Esophagus squamous epithelium (tissue), 5 donors: ENCODE measurements at regions not wholly inside any gene's neighbourhood (a gene's known extent, or its start where the extent isn't known, plus 50 kb on each side); places are given as distances from the start of the nearest gene placed in this dataset.

Experiments
- DNase-seq: peaks from one replicate; lab custom pipeline; 2025; lab: John Stamatoyannopoulos, UW
- H3K27ac ChIP-seq, 4 donors: fragments of 200-600 bp; sonication (generic); one replicate each; pipeline ENCODE4 v1.5.1; 2016 to 2019; ENCODE audit warnings: mild to moderate bottlenecking in 1 of 4
- H3K27me3 ChIP-seq, 4 donors: fragments of 200-600 bp; sonication (generic); 1 replicate in 3 of 4; 2 replicates in 1 of 4; pipeline versions ENCODE4 v1.5.1 to v1.6.0; 2017 to 2021; ENCODE audit warnings: antibody characterized with exemption in 1 of 4
- H3K36me3 ChIP-seq, 3 donors: fragments of 200-600 bp; sonication (generic); one replicate each; pipeline ENCODE4 v1.5.1; 2016 to 2019
- H3K4me1 ChIP-seq, 3 donors: fragments of 200-600 bp; sonication (generic); one replicate each; pipeline ENCODE4 v1.5.1; 2017 to 2019
- H3K4me3 ChIP-seq, 4 donors: fragments of 200-600 bp; sonication (generic); 1 replicate in 3 of 4; 2 replicates in 1 of 4; pipeline ENCODE4 v1.5.1; 2016 to 2019; ENCODE audit warnings: mild to moderate bottlenecking in 2 of 4, moderate library complexity in 1 of 4
- H3K9me3 ChIP-seq, 3 donors: fragments of 200-600 bp; sonication (generic); one replicate each; pipeline ENCODE4 v1.5.1; 2016 to 2019
- POLR2A ChIP-seq, 4 donors: fragments of 450-650 bp; IDR thresholded peaks; one replicate each; pipeline ENCODE4 v1.6.1; 2017; ENCODE audit warnings: antibody characterized with exemption in 4 of 4, mild to moderate bottlenecking in 4 of 4, moderate library complexity in 3 of 4
- WGBS, 2 donors: methylation state at CpG; one replicate each; pipeline ENCODE4 v1.1.5; 2018; 5-methylcytosine and 5-hydroxymethylcytosine counted together
- intact Hi-C: fragments of 100-400 bp; cut with DNase I; formaldehyde crosslinking; loops from one replicate; pipeline ENCODE4 v1.15.0; 2022
- TF ChIP-seq, protein P1 (sequence below), 6 experiments: fragments of 450-650 bp in 4 of 6; fragments of 200-600 bp in 2 of 6; sonication (generic) in 2 of 6; IDR thresholded peaks; one replicate each; pipeline ENCODE4 v1.5.1; 2016 to 2019; ENCODE audit warnings: antibody characterized with exemption in 6 of 6, mild to moderate bottlenecking in 4 of 6, moderate library complexity in 4 of 6
- donor health status: DM: yes; HTN: yes; CAD: no.

DNA sequence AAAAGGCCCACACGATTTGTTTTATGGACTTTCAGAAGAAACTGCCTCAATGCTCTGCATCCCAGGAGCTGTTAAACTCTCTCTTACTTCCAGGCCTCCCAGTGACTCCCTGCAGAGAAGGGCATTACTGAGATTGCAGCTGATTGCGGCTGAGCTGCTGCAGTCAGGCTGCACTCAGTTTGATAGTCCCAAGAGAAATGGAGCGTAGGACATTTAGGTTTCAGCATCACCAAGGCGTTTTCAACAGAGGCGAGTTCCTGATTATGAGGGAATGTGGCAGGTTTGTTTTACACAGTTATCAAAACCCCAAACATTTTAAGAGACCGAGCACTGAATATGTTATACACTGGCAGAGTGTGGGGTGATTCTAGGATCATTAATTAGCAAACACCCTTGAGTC, 145.6 kb downstream of the TBX18 start:
- 46 to 64% methylated on average over 6 of the region's 6 CpGs for WGBS, 2 donors
- Histone ChIP-seq H3K4me3 (no peak overlapping the region), H3K27me3 (no peaks in the 10 kb centered on the region), H3K36me3 (no peaks in the 10 kb centered on the region), H3K9me3 (peaks cover 0 to 5% (median 0%) of the 10 kb centered on the region in 3 donors), H3K4me1 (no peaks in the 10 kb centered on the region), H3K27ac (no peak overlapping the region)
- TF ChIP-seq, protein P1, sequence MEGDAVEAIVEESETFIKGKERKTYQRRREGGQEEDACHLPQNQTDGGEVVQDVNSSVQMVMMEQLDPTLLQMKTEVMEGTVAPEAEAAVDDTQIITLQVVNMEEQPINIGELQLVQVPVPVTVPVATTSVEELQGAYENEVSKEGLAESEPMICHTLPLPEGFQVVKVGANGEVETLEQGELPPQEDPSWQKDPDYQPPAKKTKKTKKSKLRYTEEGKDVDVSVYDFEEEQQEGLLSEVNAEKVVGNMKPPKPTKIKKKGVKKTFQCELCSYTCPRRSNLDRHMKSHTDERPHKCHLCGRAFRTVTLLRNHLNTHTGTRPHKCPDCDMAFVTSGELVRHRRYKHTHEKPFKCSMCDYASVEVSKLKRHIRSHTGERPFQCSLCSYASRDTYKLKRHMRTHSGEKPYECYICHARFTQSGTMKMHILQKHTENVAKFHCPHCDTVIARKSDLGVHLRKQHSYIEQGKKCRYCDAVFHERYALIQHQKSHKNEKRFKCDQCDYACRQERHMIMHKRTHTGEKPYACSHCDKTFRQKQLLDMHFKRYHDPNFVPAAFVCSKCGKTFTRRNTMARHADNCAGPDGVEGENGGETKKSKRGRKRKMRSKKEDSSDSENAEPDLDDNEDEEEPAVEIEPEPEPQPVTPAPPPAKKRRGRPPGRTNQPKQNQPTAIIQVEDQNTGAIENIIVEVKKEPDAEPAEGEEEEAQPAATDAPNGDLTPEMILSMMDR (IDR thresholded peaks at IDR 0.05) = no peak
- no peak for TF ChIP-seq POLR2A (IDR thresholded peaks at IDR 0.05)
- intact Hi-C loops = no loop called here
- DNase-seq = no peak

DNA sequence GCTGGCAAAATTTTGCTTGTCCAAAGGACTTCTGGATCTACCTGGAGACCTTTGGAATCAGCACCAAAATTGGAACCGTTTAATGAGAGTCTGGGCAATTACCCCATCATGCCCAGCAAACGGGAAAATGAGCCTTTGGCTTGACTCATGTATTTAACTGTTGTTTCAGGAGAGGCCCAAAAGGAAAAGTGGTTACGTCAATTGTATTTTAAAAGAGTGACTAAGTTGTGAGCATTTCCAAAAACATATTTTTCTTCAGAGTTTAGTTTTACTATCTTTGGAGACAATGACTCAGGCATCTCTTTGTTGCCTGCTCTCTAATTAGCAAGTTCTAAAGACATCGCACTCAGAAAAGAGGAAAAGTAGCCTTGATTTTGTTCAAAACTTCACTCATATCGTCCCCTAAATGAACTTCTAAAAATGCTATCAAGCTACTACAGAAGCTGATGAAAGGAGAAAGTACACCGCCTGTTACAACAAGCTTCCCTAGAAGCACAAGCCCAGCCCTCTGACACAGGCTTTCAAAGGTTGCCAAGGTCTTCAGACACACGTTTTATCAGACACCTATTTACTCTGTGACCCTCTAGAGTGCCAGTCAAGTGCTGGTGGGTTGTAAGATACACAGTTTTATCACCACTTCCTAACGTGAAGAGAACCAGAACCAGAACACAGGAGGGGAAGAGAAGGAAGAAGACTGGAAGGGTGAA, 146.2 kb downstream of the TBX18 start:
- WGBS, 2 donors = 46 to 53% methylated on average over 8 of the region's 8 CpGs
- intact Hi-C loops = no loop called here
- Histone ChIP-seq H3K27me3 (no peaks in the 10 kb centered on the region), H3K36me3 (no peaks in the 10 kb centered on the region), H3K4me3 (no peak overlapping the region), H3K27ac (no peak overlapping the region), H3K9me3 (peaks cover 0 to 5% (median 0%) of the 10 kb centered on the region in 3 donors), H3K4me1 (no peaks in the 10 kb centered on the region)
- DNase-seq = no peak
- TF ChIP-seq, protein P1 (IDR thresholded peaks at IDR 0.05) = no peak
- TF ChIP-seq POLR2A (IDR thresholded peaks at IDR 0.05) = no peak

DNA sequence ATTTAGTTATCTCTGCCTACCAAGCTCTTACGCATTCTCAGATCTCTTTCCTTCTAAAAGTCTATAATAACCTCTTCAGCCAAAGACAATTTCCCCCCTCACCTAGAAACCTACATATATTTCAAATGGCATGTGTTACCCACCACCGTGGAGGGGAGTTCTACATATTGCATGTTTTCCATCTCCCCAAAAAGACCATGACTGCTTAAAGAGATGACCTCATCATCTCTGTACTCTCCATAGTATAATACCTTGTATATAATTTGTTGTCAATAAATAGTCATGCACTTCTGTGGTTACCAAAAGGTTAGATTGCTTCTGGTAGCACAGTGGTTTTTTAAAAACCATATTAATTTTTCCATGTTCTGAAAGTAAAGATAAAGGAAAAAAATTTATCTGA, 148.4 kb downstream of the TBX18 start:
- no peaks in the 10 kb centered on the region for H3K9me3 ChIP-seq
- no peak overlapping the region for H3K4me3 ChIP-seq
- DNase-seq = no peak
- intact Hi-C loops = no loop called here
- H3K36me3 ChIP-seq = no peaks in the 10 kb centered on the region
- no peak overlapping the region for H3K27ac ChIP-seq
- H3K27me3 ChIP-seq = no peaks in the 10 kb centered on the region
- WGBS, 2 donors = 75 to 94% methylated on average over 2 of the region's 2 CpGs
- no peak for TF ChIP-seq POLR2A (IDR thresholded peaks at IDR 0.05)
- TF ChIP-seq, protein P1 (IDR thresholded peaks at IDR 0.05) = no peak
- no peaks in the 10 kb centered on the region for H3K4me1 ChIP-seq

DNA sequence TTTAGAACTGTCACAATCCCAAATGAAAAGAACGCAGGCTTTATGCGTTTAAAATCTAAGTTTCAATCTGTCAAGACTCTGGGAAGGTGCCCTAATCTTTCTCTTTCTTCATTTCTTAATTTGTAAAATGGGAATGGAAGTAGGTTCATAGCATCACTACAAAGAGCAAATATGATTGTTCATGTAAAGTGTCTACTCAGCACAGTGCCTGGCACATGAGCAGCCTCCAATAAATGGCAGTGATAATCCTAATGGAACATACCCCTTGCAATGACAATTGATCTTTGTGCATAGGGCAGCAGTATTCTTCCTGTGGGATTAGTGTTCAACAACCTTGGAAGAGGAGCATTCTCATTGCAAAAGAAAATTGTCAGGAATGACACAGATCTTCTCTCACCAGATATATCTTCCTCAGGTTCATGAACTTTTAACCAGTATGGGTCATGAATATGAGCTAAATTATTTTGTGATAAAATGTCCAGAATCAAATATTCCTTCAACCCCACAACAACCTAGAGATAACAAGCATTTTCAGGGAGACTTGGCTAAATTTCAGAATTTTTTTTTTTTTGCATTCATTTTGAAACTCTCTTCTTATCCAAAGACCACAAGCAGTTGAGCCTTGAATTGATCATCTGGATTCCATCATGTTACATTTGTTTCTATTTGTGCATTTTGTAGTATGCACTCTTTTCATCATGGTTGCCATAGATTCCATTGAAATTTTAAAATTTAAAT, 149.1 kb downstream of the TBX18 start:
- intact Hi-C loops = no loop called here
- no peak overlapping the region for H3K4me3 ChIP-seq
- no peaks in the 10 kb centered on the region for H3K36me3 ChIP-seq
- no peak for DNase-seq
- no peaks in the 10 kb centered on the region for H3K9me3 ChIP-seq
- no peak overlapping the region for H3K27ac ChIP-seq
- 64 to 84% methylated on average over 2 of the region's 2 CpGs for WGBS, 2 donors
- H3K4me1 ChIP-seq = no peaks in the 10 kb centered on the region
- no peaks in the 10 kb centered on the region for H3K27me3 ChIP-seq
- TF ChIP-seq POLR2A (IDR thresholded peaks at IDR 0.05) = no peak
- TF ChIP-seq, protein P1 (IDR thresholded peaks at IDR 0.05) = no peak

DNA sequence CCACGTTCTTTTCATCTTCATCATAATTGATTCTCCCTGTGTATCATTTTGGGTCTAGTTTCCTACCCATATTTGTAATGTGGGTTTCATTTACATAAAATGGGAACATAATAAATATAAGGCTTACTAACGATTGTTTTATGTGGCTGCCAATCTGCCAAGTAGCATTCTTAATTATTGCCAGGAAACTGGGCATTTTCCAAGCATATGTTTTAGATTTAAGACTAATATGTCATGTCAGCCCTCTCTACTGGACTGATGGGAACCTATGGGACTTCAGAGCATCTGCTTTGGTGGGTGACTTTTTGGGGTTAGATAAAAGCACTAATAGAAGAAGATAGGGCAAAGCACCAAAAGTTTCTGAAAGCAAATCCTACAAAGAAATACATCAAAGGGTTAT, 157.5 kb downstream of the TBX18 start:
- intact Hi-C loops = no loop called here
- DNase-seq = no peak
- Histone ChIP-seq H3K27me3 (no peaks in the 10 kb centered on the region), H3K9me3 (no peaks in the 10 kb centered on the region), H3K27ac (no peak overlapping the region), H3K4me3 (no peak overlapping the region), H3K4me1 (no peaks in the 10 kb centered on the region), H3K36me3 (no peaks in the 10 kb centered on the region)
- 38 to 40% methylated on average over 2 of the region's 2 CpGs for WGBS, 2 donors
- TF ChIP-seq, protein P1 (IDR thresholded peaks at IDR 0.05) = no peak
- no peak for TF ChIP-seq POLR2A (IDR thresholded peaks at IDR 0.05)
